ENCODE measurements at regions not wholly inside any gene's neighbourhood (a gene's known extent, or its start where the extent isn't known, plus 50 kb on each side); places are given as distances from the start of the nearest gene placed in this dataset.
"Not testable (repeated sequence)": the region's sequence is repeated elsewhere in the genome, so short reads cannot be mapped to it uniquely, and the experiment has no call there.

GRCh38 chr12:59320112-59320511, 275.7 kb upstream of the SLC16A7 start:
- Histone ChIP-seq H3K27ac (no peak overlapping the region), H3K4me1 (ENCODE audit: insufficient read depth) (no peaks in the 10 kb centered on the region), H3K27me3 (no peaks in the 10 kb centered on the region), H3K36me3 (replicated peaks; ENCODE audit: insufficient read depth, low read depth) (no peaks in the 10 kb centered on the region), H4K20me1 (ENCODE audit: insufficient read depth, poor library complexity, severe bottlenecking) (no peaks in the 10 kb centered on the region), H3K79me2 (no peaks in the 10 kb centered on the region), H3K9me2 (replicated peaks; ENCODE audit: insufficient read depth) (no peaks in the 10 kb centered on the region), H3K9me3 (ENCODE audit: low read depth) (no peaks in the 10 kb centered on the region), H3K4me2 (no peak overlapping the region), H3K4me3 (no peak overlapping the region), H2AFZ (no peak overlapping the region)
- DNase-seq (ENCODE audit: low spot score): no peak
- TF ChIP-seq, protein P1, sequence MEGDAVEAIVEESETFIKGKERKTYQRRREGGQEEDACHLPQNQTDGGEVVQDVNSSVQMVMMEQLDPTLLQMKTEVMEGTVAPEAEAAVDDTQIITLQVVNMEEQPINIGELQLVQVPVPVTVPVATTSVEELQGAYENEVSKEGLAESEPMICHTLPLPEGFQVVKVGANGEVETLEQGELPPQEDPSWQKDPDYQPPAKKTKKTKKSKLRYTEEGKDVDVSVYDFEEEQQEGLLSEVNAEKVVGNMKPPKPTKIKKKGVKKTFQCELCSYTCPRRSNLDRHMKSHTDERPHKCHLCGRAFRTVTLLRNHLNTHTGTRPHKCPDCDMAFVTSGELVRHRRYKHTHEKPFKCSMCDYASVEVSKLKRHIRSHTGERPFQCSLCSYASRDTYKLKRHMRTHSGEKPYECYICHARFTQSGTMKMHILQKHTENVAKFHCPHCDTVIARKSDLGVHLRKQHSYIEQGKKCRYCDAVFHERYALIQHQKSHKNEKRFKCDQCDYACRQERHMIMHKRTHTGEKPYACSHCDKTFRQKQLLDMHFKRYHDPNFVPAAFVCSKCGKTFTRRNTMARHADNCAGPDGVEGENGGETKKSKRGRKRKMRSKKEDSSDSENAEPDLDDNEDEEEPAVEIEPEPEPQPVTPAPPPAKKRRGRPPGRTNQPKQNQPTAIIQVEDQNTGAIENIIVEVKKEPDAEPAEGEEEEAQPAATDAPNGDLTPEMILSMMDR (IDR thresholded peaks at IDR 0.05; ENCODE audit: poor library complexity): no peak
- no peak for TF ChIP-seq EZH2phosphoT487 (IDR thresholded peaks at IDR 0.05; ENCODE audit: low read depth, severe bottlenecking, unreplicated experiment)
- TF ChIP-seq EZH2 (IDR thresholded peaks at IDR 0.05; ENCODE audit: borderline replicate concordance): no peak
- WGBS (ENCODE audit: low lambda C conversion rate, missing lambda C conversion rate): 84% methylated on average over 1 of the region's 1 CpG

DNA sequence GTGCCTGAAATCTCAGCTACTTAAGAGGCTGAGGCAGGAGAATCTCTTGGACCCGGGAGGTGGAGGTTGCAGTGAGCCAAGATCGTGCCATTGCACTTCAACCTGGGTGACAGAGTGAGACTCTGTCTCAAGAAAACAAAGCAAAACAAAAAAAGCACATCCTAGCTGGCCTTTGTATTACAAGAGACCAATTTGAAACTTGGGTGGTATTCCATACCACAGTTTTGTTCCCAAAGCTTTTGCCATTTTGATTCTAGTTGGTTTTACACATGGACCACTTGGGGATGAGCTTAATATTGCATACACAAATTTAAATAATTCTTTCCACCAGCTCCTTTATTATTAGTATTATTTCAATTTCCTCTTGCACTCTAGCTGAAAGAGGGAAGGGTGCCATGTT, 276.9 kb upstream of the SLC16A7 start:
- H3K79me2 ChIP-seq: no peaks in the 10 kb centered on the region
- no peak overlapping the region for H3K4me3 ChIP-seq
- H3K9me2 ChIP-seq (replicated peaks; ENCODE audit: insufficient read depth): no peaks in the 10 kb centered on the region
- H3K4me2 ChIP-seq: no peak overlapping the region
- no peaks in the 10 kb centered on the region for H3K4me1 ChIP-seq (ENCODE audit: insufficient read depth)
- H3K27ac ChIP-seq: no peak overlapping the region
- 92% methylated on average over 2 of the region's 2 CpGs for WGBS (ENCODE audit: low lambda C conversion rate, missing lambda C conversion rate)
- no peak overlapping the region for H2AFZ ChIP-seq
- no peak for TF ChIP-seq EZH2 (IDR thresholded peaks at IDR 0.05; ENCODE audit: borderline replicate concordance)
- no peak for TF ChIP-seq EZH2phosphoT487 (IDR thresholded peaks at IDR 0.05; ENCODE audit: low read depth, severe bottlenecking, unreplicated experiment)
- TF ChIP-seq, protein P1 (IDR thresholded peaks at IDR 0.05; ENCODE audit: poor library complexity): no peak
- no peaks in the 10 kb centered on the region for H3K27me3 ChIP-seq
- DNase-seq (ENCODE audit: low spot score): no peak
- no peaks in the 10 kb centered on the region for H4K20me1 ChIP-seq (ENCODE audit: insufficient read depth, poor library complexity, severe bottlenecking)
- H3K36me3 ChIP-seq (replicated peaks; ENCODE audit: insufficient read depth, low read depth): no peaks in the 10 kb centered on the region
- no peaks in the 10 kb centered on the region for H3K9me3 ChIP-seq (ENCODE audit: low read depth)

DNA sequence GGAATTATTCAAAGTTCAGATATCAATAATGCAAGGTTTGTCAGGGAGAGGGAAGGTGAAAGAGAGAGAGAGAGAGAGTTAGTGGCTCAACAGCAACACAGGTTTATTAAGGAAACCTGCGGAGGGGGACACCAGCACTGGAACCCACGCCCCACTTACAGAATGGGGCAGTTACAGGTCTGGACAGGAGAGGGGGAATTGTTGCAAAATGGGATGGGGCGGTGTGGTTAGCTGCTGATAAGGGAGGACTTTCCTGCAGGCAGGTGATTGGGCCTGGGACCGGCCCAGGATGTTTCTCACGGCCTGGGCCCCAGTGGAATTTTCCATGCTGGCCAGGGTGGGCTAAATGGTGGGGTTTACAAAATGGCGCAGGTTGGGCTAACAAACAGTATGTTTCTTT, 278.2 kb upstream of the SLC16A7 start:
- Histone ChIP-seq H3K4me2 (no peak overlapping the region), H4K20me1 (ENCODE audit: insufficient read depth, poor library complexity, severe bottlenecking) (no peaks in the 10 kb centered on the region), H3K4me1 (ENCODE audit: insufficient read depth) (no peaks in the 10 kb centered on the region), H3K36me3 (replicated peaks; ENCODE audit: insufficient read depth, low read depth) (no peaks in the 10 kb centered on the region), H3K9me3 (ENCODE audit: low read depth) (no peaks in the 10 kb centered on the region), H3K79me2 (no peaks in the 10 kb centered on the region), H3K27me3 (no peaks in the 10 kb centered on the region), H3K4me3 (no peak overlapping the region), H3K9me2 (replicated peaks; ENCODE audit: insufficient read depth) (no peaks in the 10 kb centered on the region), H2AFZ (no peak overlapping the region), H3K27ac (no peak overlapping the region)
- no peak for DNase-seq (ENCODE audit: low spot score)
- 90% methylated on average over 6 of the region's 6 CpGs for WGBS (ENCODE audit: low lambda C conversion rate, missing lambda C conversion rate)
- TF ChIP-seq EZH2 (IDR thresholded peaks at IDR 0.05; ENCODE audit: borderline replicate concordance) (no peak), EZH2phosphoT487 (IDR thresholded peaks at IDR 0.05; ENCODE audit: low read depth, severe bottlenecking, unreplicated experiment) (no peak)
- TF ChIP-seq, protein P1 (IDR thresholded peaks at IDR 0.05; ENCODE audit: poor library complexity): no peak

DNA sequence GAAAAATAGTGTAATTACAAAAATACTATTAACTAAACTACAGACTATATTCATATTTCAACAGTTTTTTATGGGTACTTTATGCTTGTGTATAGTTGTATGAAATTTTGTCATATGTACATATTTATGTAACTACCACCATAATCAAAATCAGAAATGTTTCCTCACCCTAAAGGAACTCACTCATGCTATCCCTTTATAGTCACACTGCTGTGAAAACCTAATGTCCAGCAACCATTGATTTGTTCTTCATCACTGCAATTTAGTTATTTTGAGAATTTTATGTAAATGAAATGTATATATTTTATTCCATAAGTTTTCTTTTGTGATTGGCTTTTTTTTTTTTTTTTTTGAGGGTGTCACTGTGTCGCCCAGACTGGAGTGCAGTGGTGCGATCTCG, 278.9 kb upstream of the SLC16A7 start:
- Histone ChIP-seq H3K27ac (no peak overlapping the region), H3K36me3 (replicated peaks; ENCODE audit: insufficient read depth, low read depth) (no peaks in the 10 kb centered on the region), H3K9me2 (replicated peaks; ENCODE audit: insufficient read depth) (no peaks in the 10 kb centered on the region), H4K20me1 (ENCODE audit: insufficient read depth, poor library complexity, severe bottlenecking) (no peaks in the 10 kb centered on the region), H3K27me3 (no peaks in the 10 kb centered on the region), H3K4me1 (ENCODE audit: insufficient read depth) (no peaks in the 10 kb centered on the region), H3K9me3 (ENCODE audit: low read depth) (no peaks in the 10 kb centered on the region), H3K4me3 (no peak overlapping the region), H2AFZ (no peak overlapping the region), H3K79me2 (no peaks in the 10 kb centered on the region), H3K4me2 (no peak overlapping the region)
- TF ChIP-seq EZH2phosphoT487 (IDR thresholded peaks at IDR 0.05; ENCODE audit: low read depth, severe bottlenecking, unreplicated experiment): no peak
- TF ChIP-seq, protein P1 (IDR thresholded peaks at IDR 0.05; ENCODE audit: poor library complexity): no peak
- no peak for DNase-seq (ENCODE audit: low spot score)
- WGBS (ENCODE audit: low lambda C conversion rate, missing lambda C conversion rate): 96% methylated on average over 3 of the region's 3 CpGs

- not testable (repeated sequence) for H3K9me2 ChIP-seq (replicated peaks; ENCODE audit: insufficient read depth); H4K20me1 ChIP-seq (ENCODE audit: insufficient read depth, poor library complexity, severe bottlenecking); H3K27ac ChIP-seq; H3K9me3 ChIP-seq (ENCODE audit: low read depth); DNase-seq (ENCODE audit: low spot score); H3K79me2 ChIP-seq; H2AFZ ChIP-seq; H3K4me2 ChIP-seq; H3K27me3 ChIP-seq; H3K36me3 ChIP-seq (replicated peaks; ENCODE audit: insufficient read depth, low read depth); H3K4me1 ChIP-seq (ENCODE audit: insufficient read depth); H3K4me3 ChIP-seq
- WGBS (ENCODE audit: low lambda C conversion rate, missing lambda C conversion rate): 95% methylated on average over 13 of the region's 13 CpGs
Measured at GRCh38 chr12:59316354-59316753, 279.5 kb upstream of the SLC16A7 start.

Measured in hepatocyte (in vitro differentiated cells).